Neural cell (in vitro differentiated cells): ENCODE measurements at regions not wholly inside any gene's neighbourhood (a gene's known extent, or its start where the extent isn't known, plus 50 kb on each side); places are given as distances from the start of the nearest gene placed in this dataset.

ENCODE experiments used
- EP300 ChIP-seq: fragments of 450-650 bp; conservative IDR thresholded peaks from 2 replicates; pipeline ENCODE4 v1.6.1; 2014; ENCODE audit warnings: antibody characterized with exemption, mild to moderate bottlenecking, moderate library complexity; ENCODE audit not compliant: poor library complexity, severe bottlenecking
- EZH2 ChIP-seq: fragments of 200-600, 300-800 bp; shearing (Covaris generic), sonication (generic); IDR thresholded peaks from 2 replicates; pipeline ENCODE4 v1.6.1; 2014; ENCODE audit warnings: antibody characterized with exemption, low read length, borderline replicate concordance, mild to moderate bottlenecking; ENCODE audit not compliant: insufficient read depth, poor library complexity, severe bottlenecking
- MXI1 ChIP-seq: fragments of 450-650 bp; conservative IDR thresholded peaks from 2 replicates; pipeline ENCODE4 v1.6.1; 2014; ENCODE audit warnings: antibody characterized with exemption, mild to moderate bottlenecking; ENCODE audit not compliant: poor library complexity, severe bottlenecking
- POLR2AphosphoS5 ChIP-seq: IDR thresholded peaks from 2 replicates; pipeline ENCODE4 v1.6.1; 2012
- RAD21 ChIP-seq: fragments of 450-650 bp; conservative IDR thresholded peaks from 2 replicates; pipeline ENCODE4 v1.6.1; 2014; ENCODE audit warnings: antibody characterized with exemption, mild to moderate bottlenecking, moderate library complexity
- REST ChIP-seq: IDR thresholded peaks from 2 replicates; pipeline ENCODE4 v1.6.1; 2012; ENCODE audit warnings: borderline replicate concordance
- SMC3 ChIP-seq: fragments of 450-650 bp; conservative IDR thresholded peaks from 2 replicates; pipeline ENCODE4 v1.6.1; 2014; ENCODE audit warnings: antibody characterized with exemption, mild to moderate bottlenecking, moderate library complexity; ENCODE audit not compliant: poor library complexity
- TAF1 ChIP-seq: IDR thresholded peaks from 2 replicates; pipeline ENCODE4 v1.6.1; 2012; ENCODE audit warnings: low read depth
- TF ChIP-seq, protein P1 (sequence below): fragments of 450-650 bp; IDR thresholded peaks from 2 replicates; pipeline ENCODE4 v1.5.1; 2014; ENCODE audit warnings: antibody characterized with exemption, mild to moderate bottlenecking, moderate library complexity; ENCODE audit not compliant: poor library complexity, severe bottlenecking

DNA sequence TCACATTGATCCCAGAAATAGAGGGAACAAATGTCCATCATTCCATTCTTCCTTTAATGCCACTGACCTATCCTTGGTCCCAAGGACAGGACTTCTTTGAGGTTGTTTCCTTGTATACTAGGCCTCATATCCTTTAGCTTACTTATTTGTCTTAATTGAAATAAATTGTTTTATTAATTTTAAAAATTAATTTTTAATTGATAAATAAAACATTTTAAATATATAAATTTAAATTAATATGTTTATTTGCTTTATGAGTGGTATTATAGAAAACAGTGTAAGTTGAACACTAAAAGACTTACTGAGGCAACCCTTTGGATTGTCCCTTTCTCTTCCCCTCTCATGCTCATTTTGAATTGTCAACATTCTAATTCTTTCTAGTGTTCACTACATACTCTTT lies 556.9 kb upstream of the NUDT12 start:
- TF ChIP-seq, protein P1, sequence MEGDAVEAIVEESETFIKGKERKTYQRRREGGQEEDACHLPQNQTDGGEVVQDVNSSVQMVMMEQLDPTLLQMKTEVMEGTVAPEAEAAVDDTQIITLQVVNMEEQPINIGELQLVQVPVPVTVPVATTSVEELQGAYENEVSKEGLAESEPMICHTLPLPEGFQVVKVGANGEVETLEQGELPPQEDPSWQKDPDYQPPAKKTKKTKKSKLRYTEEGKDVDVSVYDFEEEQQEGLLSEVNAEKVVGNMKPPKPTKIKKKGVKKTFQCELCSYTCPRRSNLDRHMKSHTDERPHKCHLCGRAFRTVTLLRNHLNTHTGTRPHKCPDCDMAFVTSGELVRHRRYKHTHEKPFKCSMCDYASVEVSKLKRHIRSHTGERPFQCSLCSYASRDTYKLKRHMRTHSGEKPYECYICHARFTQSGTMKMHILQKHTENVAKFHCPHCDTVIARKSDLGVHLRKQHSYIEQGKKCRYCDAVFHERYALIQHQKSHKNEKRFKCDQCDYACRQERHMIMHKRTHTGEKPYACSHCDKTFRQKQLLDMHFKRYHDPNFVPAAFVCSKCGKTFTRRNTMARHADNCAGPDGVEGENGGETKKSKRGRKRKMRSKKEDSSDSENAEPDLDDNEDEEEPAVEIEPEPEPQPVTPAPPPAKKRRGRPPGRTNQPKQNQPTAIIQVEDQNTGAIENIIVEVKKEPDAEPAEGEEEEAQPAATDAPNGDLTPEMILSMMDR = no peak
- TF ChIP-seq TAF1 = no peak
- TF ChIP-seq REST = no peak
- TF ChIP-seq EZH2 = no peak
- no peak for TF ChIP-seq POLR2AphosphoS5
- no peak for TF ChIP-seq RAD21
- no peak for TF ChIP-seq SMC3
- TF ChIP-seq EP300 = no peak
- no peak for TF ChIP-seq MXI1
